HL-60 (cell line): ENCODE measurements at regions not wholly inside any gene's neighbourhood (a gene's known extent, or its start where the extent isn't known, plus 50 kb on each side); places are given as distances from the start of the nearest gene placed in this dataset.

Experiments
- DNase-seq, 2 experiments: peaks; one replicate each; pipeline ENCODE4 v3.0.0-alpha.2; 2010 to 2020; ENCODE audit warnings: low read depth in 1 of 2, low spot score in 1 of 2
- H3K27ac ChIP-seq: fragments of 250-450 bp; sonication (Bioruptor Pico); replicated peaks from 2 replicates; pipeline ENCODE4 v1.5.1; 2020; ENCODE audit warnings: mild to moderate bottlenecking, moderate library complexity
- H3K27me3 ChIP-seq: fragments of 250-450 bp; sonication (Bioruptor Pico); 2 replicates; pipeline ENCODE4 v1.5.1; 2021; ENCODE audit warnings: mild to moderate bottlenecking, moderate library complexity; ENCODE audit not compliant: insufficient read depth, poor library complexity, severe bottlenecking
- H3K4me3 ChIP-seq: replicated peaks from 2 replicates; pipeline ENCODE4 v1.5.1; 2011; ENCODE audit warnings: mild to moderate bottlenecking, control low read depth, low read length; ENCODE audit not compliant: insufficient read depth
- GABPA ChIP-seq: IDR thresholded peaks from 2 replicates; pipeline ENCODE4 v1.6.1; 2012; ENCODE audit warnings: low read depth
- POLR2AphosphoS5 ChIP-seq: IDR thresholded peaks from 2 replicates; pipeline ENCODE4 v1.6.1; 2012; ENCODE audit warnings: low read depth
- SPI1 ChIP-seq: IDR thresholded peaks from 2 replicates; pipeline ENCODE4 v1.6.1; 2012; ENCODE audit warnings: low read depth, mild to moderate bottlenecking, borderline replicate concordance
- TF ChIP-seq, protein P1 (sequence below): IDR thresholded peaks from 2 replicates; pipeline ENCODE4 v1.6.1; 2012; ENCODE audit warnings: low read depth; ENCODE audit not compliant: insufficient replicate concordance
- TF ChIP-seq, protein P2 (sequence below): IDR thresholded peaks from one replicate; pipeline ENCODE4 v1.5.1; 2011; ENCODE audit warnings: low read length, control low read depth, inconsistent platforms; ENCODE audit not compliant: insufficient read depth

DNA sequence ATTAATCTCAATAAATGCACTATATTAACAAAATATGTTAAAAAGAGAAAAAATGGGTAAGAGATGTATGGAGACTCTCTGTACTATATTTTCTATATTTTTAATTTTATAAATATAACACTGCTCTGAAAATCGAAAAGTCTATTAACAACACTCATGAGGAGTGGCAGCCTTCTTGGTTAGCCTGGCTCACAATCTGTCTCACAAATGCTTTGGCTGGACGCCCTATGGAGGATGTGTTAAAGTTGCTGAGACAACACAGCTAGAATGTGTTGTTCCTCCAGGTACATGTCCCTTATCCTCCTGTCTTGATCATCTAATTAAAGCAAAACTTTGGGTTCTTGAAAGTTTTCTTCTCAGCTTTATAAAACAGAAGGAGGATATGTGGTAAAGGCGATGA lies 396.6 kb upstream of the PCDH20 start:
- DNase-seq, result no peak
- Histone ChIP-seq H3K27ac (no peak overlapping the region), H3K27me3 (no peaks in the 10 kb centered on the region), H3K4me3 (no peak overlapping the region)
- TF ChIP-seq, protein P1, sequence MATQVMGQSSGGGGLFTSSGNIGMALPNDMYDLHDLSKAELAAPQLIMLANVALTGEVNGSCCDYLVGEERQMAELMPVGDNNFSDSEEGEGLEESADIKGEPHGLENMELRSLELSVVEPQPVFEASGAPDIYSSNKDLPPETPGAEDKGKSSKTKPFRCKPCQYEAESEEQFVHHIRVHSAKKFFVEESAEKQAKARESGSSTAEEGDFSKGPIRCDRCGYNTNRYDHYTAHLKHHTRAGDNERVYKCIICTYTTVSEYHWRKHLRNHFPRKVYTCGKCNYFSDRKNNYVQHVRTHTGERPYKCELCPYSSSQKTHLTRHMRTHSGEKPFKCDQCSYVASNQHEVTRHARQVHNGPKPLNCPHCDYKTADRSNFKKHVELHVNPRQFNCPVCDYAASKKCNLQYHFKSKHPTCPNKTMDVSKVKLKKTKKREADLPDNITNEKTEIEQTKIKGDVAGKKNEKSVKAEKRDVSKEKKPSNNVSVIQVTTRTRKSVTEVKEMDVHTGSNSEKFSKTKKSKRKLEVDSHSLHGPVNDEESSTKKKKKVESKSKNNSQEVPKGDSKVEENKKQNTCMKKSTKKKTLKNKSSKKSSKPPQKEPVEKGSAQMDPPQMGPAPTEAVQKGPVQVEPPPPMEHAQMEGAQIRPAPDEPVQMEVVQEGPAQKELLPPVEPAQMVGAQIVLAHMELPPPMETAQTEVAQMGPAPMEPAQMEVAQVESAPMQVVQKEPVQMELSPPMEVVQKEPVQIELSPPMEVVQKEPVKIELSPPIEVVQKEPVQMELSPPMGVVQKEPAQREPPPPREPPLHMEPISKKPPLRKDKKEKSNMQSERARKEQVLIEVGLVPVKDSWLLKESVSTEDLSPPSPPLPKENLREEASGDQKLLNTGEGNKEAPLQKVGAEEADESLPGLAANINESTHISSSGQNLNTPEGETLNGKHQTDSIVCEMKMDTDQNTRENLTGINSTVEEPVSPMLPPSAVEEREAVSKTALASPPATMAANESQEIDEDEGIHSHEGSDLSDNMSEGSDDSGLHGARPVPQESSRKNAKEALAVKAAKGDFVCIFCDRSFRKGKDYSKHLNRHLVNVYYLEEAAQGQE, result no peak
- no peak for TF ChIP-seq GABPA
- TF ChIP-seq SPI1, result no peak
- TF ChIP-seq, protein P2, sequence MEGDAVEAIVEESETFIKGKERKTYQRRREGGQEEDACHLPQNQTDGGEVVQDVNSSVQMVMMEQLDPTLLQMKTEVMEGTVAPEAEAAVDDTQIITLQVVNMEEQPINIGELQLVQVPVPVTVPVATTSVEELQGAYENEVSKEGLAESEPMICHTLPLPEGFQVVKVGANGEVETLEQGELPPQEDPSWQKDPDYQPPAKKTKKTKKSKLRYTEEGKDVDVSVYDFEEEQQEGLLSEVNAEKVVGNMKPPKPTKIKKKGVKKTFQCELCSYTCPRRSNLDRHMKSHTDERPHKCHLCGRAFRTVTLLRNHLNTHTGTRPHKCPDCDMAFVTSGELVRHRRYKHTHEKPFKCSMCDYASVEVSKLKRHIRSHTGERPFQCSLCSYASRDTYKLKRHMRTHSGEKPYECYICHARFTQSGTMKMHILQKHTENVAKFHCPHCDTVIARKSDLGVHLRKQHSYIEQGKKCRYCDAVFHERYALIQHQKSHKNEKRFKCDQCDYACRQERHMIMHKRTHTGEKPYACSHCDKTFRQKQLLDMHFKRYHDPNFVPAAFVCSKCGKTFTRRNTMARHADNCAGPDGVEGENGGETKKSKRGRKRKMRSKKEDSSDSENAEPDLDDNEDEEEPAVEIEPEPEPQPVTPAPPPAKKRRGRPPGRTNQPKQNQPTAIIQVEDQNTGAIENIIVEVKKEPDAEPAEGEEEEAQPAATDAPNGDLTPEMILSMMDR, result no peak

- Histone ChIP-seq H3K4me3 (no peak overlapping the region), H3K27ac (no peak overlapping the region), H3K27me3 (no peaks in the 10 kb centered on the region)
- DNase-seq, result no peak
- TF ChIP-seq POLR2AphosphoS5, result no peak
- TF ChIP-seq, protein P1, result no peak
- TF ChIP-seq, protein P2, result no peak
- no peak for TF ChIP-seq SPI1
- no peak for TF ChIP-seq GABPA
These were observed 394.4 kb upstream of the PCDH20 start for GRCh38 chr13:61810065-61810464.

GRCh38 chr13:61797397-61797796 lies 381.7 kb upstream of the PCDH20 start:
- Histone ChIP-seq H3K27me3 (no peaks in the 10 kb centered on the region), H3K27ac (no peak overlapping the region), H3K4me3 (no peak overlapping the region)
- DNase-seq, result no peak
- no peak for TF ChIP-seq GABPA
- TF ChIP-seq SPI1, result no peak
- TF ChIP-seq, protein P2, result no peak
- TF ChIP-seq, protein P1, result no peak
- TF ChIP-seq POLR2AphosphoS5, result no peak
